Nucleus accumbens (tissue), 56 donors: ENCODE measurements at regions not wholly inside any gene's neighbourhood (a gene's known extent, or its start where the extent isn't known, plus 50 kb on each side); places are given as distances from the start of the nearest gene placed in this dataset.
"Not testable (repeated sequence)": the region's sequence is repeated elsewhere in the genome, so short reads cannot be mapped to it uniquely, and the experiment has no call there.

Experiments
- DNase-seq, 56 donors: peaks; one replicate each; lab custom pipeline; 2025; lab: John Stamatoyannopoulos, UW

DNA sequence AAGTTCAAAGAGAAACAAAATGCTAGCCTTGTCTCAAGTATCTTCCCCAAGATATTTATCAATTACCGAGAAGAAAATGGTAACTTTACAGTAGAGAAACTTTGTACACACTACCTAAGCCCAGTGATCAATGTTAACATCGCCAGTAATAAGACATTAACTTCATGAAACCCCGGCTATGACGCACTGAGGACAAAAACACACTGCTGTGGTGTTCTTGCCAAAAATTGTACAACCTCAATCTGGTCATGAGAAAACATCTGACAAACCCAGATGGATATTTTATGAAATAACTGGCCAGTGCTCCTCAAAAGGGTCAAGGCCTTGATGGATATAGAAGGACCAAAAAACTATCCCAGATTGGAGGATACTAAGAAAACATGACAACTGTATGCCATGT, 85.5 kb upstream of the DTNBP1 start:
- DNase-seq, result no peak

DNA sequence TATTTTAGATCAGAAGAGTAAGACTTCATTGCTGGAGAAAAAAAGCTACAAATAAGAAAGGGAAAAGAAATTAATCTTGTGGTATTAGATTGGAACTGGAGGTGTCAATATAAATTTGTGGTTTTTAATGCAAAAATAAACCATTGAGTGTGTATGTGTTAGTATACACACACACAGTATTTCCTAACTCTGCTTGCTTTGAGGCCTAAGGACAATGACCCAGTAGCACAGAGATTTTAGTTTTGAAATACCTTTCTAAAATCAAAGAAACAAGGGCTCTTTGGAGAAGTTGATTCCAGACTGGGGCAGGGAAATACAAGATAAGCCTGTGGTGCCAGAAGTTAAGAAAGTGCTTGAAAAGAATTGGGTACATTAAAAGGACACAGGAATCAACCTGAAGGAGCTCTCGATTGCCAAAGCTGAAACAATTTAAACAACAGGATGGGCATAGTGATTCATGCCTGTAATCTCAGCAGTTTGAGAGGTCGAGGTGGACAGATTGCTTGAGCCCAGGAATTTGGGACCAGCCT, 84.6 kb upstream of the DTNBP1 start:
- DNase-seq, result no peak

DNA sequence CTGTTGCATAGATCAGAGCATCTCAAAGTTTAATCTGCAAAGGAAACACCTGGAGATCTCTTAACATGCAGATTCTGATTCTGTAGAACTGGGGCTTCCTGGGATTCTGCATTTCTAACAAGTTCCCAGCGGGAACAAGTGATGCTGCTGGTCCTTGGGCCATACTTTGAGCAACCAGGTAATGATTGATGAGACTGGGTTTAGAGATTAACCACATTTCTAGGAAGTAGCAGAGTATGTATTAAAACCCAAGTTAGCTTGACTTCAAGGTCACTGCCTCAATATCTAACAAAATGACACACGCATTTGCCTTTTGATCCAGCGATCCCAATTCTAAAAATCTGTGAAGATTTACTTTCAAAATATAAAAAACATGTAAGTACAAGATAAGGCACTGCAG, 83.0 kb upstream of the DTNBP1 start:
- DNase-seq, result no peak

DNA sequence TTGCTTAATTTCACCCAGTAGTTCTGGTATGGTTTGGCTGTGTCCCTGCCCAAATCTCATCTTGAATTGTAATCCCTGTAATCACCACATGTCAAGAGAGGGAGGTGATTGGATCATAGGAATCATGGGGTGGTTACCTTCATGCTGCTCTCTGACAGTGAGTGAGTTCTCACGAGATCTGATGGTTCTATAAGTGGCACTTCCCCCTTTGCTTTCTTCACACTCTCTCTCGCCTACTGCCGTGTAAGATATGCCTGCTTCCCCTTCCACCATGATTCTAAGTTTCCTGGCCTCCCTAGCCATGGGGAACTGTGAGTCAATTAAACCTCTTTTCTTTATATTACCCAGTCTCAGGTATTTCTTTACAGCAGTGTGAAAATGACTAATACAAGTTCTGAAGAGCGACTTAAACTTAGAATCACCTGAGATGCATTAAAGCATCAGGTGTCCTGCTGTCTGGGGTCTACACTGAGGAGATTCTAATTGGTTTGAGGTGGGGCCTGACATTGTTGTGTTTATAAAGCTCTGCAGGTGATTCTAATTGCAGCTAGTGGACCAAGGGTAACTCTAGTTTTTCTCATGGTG, 82.1 kb upstream of the DTNBP1 start:
- no peak for DNase-seq

DNA sequence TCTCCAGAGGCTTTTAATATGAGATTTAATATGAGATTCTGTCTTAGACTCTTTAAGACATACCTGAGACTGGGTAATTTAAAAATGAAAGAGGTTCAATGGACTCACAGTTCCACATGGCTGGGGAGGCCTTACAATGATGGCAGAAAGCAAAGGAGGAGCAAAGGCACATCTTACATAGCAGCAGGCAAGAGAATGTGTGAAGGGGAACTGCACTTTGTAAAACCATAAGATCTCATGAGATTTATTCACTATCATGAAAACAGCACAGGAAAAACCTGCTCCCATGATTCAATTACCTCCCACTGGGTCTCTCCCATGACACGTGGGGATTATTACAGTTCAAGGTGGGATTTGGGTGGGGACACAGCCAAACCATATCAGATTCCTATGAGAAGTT, 79.2 kb upstream of the DTNBP1 start:
- DNase-seq, result not testable (repeated sequence)

DNA sequence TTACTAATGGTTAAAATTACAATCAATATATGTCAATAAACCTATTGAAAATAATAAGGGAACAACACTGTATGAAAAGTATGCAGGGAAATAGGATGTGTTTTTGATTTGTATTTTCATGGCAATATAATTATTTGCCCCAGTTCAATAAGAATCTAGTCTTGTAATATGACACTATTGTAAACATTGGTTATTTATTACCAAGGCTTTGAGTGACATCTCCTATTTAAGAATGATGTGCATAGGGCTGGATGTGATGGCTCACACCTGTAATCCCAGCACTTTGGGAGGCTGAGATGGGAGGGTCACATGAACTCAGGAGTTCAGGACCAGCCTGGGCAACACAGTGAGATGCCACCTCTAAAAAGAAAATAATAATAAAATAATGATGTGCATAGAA, 78.6 kb upstream of the DTNBP1 start:
- DNase-seq, result no peak

DNA sequence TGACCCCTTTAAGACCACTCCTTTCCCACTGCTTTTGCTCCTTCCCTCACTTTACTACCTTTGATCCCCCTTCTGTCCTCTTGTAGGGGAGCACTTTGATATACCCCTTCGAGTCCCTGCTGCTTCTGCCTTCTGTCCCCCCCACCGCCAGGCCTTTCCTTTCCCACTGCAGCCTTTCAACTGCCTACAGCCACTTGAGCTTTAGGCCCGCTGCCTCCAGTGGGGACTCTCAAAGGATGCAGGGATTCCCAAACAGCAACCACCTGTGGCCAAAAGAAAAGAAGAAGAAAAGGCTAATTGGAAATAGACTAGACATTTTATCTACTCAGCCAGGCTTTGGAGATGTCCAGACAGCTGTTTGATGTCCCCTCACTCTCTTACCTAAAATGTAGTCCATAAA, 77.0 kb upstream of the DTNBP1 start:
- DNase-seq, result no peak

DNA sequence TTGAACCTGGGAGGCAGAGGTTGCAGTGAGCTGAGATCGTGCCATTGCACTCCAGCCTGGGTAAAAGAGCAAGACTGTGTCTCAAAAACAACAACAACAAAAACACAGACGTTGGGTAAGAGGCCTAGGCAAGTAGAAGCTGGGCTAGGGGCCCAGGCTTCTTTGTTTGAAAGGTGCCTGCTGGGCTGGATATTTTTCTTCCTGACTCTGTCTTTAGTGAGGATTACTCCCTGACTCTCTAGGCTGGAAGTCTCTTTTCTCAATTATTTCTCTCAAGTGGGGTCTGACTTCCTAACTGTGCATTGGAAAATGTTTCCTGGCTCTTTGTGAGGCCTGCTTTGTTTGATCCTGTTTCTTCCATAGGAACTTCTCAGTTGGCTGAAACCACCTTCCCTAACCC, 76.5 kb upstream of the DTNBP1 start:
- DNase-seq, result no peak

DNA sequence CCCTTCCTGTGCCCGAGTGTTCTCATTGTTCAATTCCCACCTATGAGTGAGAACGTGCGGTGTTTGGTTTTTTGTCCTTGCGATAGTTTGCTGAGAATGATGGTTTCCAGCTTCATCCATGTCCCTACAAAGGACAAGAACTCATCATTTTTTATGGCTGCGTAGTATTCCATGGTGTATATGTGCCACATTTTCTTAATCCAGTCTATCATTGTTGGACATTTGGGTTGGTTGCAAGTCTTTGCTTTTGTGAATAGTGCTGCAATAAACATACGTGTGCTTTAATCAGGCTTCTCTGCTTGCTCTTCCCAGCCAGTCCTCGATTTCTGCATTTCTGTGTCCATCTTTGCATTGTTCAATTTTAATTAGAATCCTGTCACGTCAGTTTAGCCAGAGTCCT, 75.4 kb upstream of the DTNBP1 start:
- DNase-seq, result not testable (repeated sequence)

DNA sequence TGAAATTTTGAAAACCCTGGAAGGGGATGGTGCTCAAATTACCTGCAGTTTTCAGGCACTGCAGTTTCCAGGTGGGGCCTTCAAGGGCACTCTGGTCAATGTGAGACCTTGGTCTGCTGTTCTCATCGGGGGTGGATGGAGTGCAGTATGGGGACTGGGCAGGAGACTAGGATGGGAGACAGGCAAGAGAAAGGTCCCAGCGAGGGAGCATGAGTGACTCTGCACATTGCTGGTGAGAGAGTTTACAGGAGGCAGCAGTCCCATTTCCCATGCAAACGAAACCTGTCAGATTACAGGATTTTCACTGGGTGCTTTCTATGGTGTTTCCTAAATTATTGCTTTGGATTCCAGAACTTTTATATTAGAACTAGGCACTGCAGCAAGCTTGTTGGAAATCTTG, 73.5 kb upstream of the DTNBP1 start:
- DNase-seq, result no peak

DNA sequence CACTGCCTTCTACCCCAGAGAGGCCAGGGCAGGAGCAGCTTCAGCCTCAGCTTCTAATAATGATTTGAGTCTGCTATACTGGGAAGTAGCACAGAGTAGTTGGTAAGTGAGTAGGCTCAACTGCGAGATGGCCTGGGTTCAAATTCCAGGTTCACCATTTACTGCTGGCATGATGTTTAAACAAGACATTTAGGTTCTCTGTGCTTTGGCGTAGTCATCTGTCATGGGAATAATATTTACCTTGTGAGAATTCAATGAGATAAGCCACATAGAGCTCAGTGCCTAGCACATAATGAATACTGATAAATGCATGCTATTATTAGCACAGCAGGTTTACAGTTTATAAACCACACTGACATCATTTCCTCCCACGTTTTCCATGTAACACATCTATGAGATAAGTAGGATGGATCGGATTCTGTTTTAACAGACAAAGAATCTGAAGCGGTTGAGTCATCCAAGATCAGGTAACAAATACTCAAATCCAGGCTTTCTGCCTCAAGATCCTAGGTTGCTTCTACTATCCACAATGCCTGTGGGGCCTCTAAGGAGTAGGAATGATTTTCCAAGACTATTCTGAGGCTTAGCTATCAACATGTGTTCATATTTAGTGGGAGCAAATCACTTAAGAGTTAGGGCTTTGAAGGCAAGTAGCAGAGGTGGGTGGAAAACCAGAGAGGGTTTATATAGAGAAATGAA, 72.9 kb upstream of the DTNBP1 start:
- peak in 3 of 56 donors; percentile 2 to 14 (median 3) for DNase-seq

DNA sequence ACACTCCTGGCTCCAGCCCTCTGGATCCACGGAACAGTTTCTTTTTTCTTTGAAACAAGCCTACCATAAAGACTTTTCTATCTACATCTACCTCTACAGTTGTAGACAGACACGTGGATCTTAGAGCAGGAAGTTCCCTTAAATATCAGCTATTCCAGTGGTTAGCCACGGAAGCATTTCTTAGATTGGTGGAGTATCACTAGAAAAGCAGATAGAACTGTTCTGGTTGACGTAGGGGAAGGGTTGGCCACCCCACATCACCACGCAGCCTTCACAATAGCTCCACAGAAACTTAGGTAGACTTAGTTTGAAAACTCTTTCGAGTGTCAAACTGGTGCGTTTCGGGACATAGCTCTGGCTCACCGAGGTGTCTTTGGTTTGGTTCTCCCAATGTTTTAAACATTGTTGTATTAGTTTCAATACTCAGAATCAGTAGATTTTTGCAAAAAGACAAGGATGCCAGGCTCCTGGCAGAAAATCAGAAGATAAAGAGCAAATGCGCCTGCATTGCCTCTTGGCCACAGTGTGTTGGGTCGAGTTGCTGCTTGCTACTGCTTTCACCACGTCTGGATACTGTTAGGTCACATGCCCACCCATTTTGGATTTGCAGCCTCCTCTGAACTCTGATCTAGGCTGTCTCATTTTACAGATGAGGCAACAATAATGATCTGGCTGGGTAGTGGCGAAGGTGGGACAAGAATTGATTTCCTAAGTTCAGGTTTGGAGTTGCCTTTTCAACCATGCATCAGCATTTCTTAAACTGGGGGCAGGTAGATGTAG, 71.5 kb upstream of the DTNBP1 start:
- DNase-seq, result no peak

DNA sequence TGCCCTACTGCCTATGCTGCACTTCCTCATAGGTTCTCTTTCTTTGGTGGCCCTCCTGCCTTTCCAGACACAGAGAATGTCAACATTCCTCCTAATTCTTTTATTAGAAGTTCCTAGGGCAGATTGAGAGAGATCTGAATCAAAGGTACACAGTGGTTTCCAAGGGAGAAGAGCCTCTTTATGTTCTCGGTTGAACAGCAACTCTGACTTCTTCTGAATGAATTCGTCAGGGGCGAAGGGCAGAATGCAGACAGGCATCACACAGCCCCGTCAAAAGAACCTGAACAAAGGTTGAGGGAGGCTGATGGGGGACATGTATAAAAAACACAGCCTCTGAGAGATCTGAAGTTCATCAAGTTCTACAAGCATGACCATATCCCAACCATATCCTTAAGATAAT, 68.1 kb upstream of the DTNBP1 start:
- no peak for DNase-seq

DNA sequence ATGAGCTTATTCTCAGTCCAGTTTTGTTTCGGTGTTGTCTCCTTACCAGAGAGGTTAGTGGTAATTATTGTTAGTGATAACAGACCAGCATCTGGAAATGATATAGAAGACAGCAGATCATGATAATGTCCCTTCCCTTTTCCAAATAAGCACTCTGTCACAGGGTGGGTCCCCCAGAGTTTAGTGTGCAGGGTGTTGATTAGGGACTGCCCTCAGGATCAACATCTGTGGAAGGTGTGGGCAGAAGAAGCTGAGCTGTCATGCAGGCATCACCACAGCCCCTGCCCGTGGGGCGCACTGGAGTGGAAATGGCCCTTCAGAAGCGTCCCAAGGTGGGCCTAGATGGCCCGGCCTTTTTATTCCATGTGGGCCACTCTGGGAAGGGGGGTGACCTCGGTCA, 67.6 kb upstream of the DTNBP1 start:
- DNase-seq, result no peak

DNA sequence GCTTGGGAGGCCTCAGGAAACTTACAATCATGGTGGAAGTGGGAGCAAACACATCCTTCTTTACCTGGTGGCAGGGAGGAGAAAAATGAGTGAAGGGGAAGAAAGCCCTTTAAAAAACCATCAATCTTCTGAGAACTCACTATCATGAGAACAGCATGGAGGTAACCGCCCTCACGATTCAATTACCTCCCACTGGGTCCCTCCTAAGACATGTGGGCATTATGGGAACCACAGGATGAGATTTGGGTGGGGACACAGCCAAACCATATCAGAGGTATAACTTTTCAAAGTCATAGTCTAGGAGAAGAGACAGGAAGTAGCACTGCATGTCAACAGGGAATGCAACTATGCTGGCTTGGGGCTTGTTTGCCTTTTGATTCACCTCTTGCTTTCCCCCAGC, 59.9 kb upstream of the DTNBP1 start:
- DNase-seq, result no peak

DNA sequence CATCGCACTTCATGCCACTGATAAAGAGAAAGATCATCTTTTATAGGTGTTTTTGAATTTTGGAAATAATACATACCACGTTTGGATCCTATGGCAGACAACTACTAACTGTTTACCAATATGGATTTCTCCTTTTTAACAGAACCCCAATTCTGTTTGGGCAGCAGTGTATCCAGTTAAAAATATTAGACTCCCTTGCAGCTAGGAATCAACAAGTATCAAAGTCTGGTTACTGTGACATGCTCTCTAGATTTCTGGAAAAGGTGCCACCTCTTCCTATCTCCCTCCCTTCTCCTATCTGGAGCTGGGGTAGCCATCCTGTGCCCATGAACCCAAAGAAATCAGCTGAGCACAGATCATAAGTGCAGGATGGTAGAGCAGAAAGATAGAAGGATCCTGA, 54.1 kb upstream of the DTNBP1 start:
- no peak for DNase-seq

DNA sequence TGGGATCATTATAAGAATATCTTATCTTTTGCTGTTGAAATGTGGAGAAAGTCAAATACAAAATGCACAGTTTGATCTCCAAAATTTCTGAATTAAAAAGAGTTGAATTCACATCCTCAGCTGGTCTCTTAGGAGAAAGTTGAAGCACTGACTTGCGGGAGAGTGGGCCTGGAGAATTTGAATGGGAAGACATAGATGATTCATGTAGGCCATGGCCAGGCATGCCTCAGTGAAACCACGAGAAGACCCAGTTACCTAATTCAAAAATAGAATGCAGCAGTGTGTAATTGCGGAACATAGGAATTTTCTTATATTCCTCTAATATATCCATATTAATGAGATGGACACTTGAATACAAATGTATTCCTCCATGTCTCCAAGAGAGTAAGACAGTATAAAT, 53.0 kb upstream of the DTNBP1 start:
- no peak for DNase-seq

DNA sequence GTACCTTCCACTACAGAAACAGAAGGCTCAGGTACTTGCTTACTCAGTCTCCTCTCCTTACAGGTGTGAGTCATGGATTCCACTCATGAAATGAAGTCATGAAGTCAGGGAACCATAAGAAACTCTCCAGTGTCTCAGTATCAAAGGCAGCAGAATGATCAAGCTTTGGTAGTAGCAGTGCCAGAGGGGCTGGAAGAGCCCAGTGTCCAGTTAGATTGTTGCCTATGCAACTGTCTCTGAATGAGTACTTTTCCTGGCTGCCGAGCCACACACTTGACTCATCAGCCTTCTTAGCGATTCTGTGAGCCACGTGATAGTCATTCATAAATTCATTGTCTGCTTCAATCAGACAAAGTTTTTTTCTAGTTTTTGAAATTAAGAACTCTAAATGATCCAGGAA, 52.2 kb upstream of the DTNBP1 start:
- no peak for DNase-seq

DNA sequence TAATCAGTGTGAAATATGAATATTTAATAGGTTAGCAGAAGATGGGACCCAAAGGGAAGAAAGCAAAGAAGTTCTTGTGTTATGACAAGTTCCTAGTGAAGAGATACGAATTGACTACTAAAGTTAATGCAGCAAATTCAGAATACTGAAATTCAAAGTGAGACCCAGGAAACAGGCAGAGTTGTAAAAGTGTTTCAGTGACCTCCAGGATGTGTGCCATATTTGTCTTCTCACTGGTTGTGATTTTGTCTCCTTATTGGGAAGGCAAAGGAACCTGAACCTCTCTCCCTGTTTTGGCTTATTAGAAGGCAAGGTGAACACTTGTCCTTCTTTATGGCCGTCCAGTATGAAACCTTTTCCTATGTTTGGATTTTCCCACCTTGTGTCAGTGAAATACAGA, 51.8 kb upstream of the DTNBP1 start:
- DNase-seq, result no peak

DNA sequence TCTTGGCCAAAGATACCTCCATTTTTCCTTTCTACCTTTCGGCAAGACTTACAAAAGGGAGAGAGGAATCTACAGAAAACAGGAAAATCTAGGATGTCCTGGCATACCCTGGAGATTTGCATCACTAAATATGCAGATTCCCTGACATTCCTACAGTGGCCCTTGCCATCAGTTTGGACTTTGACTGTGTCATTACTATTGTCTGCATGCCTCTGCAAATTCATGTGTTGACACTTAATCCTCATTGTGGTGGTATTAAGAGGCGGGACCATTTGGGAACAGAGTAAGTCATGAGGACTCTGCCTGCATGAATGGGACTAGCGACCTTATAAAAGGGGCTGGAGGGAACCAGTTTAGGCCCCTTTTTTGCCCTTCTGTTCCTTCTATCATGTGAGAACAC, 50.5 kb upstream of the DTNBP1 start:
- DNase-seq, result no peak

DNA sequence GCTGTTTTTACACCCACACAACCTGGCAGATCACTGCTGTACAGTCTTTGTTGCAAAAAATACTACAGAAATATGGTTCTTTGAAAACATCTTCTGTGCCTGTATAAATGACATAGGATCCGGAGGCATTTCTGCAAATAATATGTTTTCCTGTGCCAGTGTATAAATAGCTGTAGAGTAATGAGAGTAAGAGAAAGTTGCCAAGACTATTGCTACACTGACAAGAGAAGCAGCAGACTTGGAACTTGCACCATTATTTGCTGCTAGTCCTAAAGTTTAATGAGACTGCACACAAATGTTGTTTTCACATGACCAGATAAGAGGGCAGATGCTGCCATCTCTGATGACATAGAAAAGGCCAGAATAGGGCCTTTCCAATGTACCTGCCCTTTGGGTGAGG, 50.0 kb upstream of the DTNBP1 start:
- DNase-seq, result no peak
